GM12878 (cell line): ENCODE measurements at regions not wholly inside any gene's neighbourhood (a gene's known extent, or its start where the extent isn't known, plus 50 kb on each side); places are given as distances from the start of the nearest gene placed in this dataset.

Experiments used
- CTCF ChIP-seq, 3 experiments: IDR thresholded peaks in 2 of 3; conservative IDR thresholded peaks in 1 of 3; 2 replicates each; pipeline ENCODE4 v1.5.1; 2011; ENCODE audit warnings: low read depth in 3 of 3, low read length in 3 of 3, mild to moderate bottlenecking in 3 of 3, control low read depth in 2 of 3, moderate library complexity in 2 of 3, inconsistent platforms in 1 of 3, mixed read lengths in 1 of 3; ENCODE audit not compliant: control insufficient read depth in 2 of 3, insufficient read depth in 1 of 3; ENCODE audit errors: extremely low read depth in 1 of 3
- EP300 ChIP-seq, 2 experiments: fragments of 150-350 bp in 1 of 2; IDR thresholded peaks; 2 replicates each; pipeline ENCODE4 v1.6.1; 2011 to 2012; ENCODE audit warnings: low read depth in 2 of 2, low read length in 2 of 2, borderline replicate concordance in 1 of 2, improper control_type of control experiment in 1 of 2, inconsistent platforms in 1 of 2; ENCODE audit not compliant: control insufficient read depth in 1 of 2
- EZH2 ChIP-seq: IDR thresholded peaks from 2 replicates; pipeline ENCODE4 v1.6.1; 2012; ENCODE audit warnings: low read depth, mild to moderate bottlenecking, control low read depth, inconsistent platforms, low read length, borderline replicate concordance; ENCODE audit not compliant: control insufficient read depth
- GABPA ChIP-seq: IDR thresholded peaks from 2 replicates; pipeline ENCODE4 v1.6.1; 2014; ENCODE audit warnings: antibody characterized with exemption, low read depth, mild to moderate bottlenecking, inconsistent platforms
- HCFC1 ChIP-seq: fragments of 150-350 bp; IDR thresholded peaks from 2 replicates; pipeline ENCODE4 v1.6.1; 2014; ENCODE audit warnings: low read length
- NFIC ChIP-seq: IDR thresholded peaks from 2 replicates; pipeline ENCODE4 v1.6.1; 2012; ENCODE audit warnings: low read depth, mild to moderate bottlenecking, inconsistent platforms, low read length, moderate library complexity
- POLR2A ChIP-seq: IDR thresholded peaks from 2 replicates; pipeline ENCODE4 v1.6.1; 2011; ENCODE audit warnings: low read depth, mild to moderate bottlenecking, low read length
- POLR2AphosphoS2 ChIP-seq: IDR thresholded peaks from 2 replicates; pipeline ENCODE4 v1.6.1; 2011; ENCODE audit warnings: low read depth, mild to moderate bottlenecking, low read length, improper control_type of control experiment, moderate library complexity
- POLR2AphosphoS5 ChIP-seq: IDR thresholded peaks from 2 replicates; pipeline ENCODE4 v1.6.1; 2011; ENCODE audit warnings: mild to moderate bottlenecking, low read length, inconsistent platforms
- PRDM15 ChIP-seq: fragments of 450-650 bp; formaldehyde crosslinking; IDR thresholded peaks from 2 replicates; pipeline ENCODE4 v1.4.0; 2020; ENCODE audit warnings: mild to moderate bottlenecking, moderate library complexity
- TAF1 ChIP-seq: IDR thresholded peaks from 2 replicates; pipeline ENCODE4 v1.6.1; 2011; ENCODE audit warnings: mild to moderate bottlenecking, low read depth, low read length, borderline replicate concordance

GRCh38 chr14:61632807-61633206 lies 62.5 kb upstream of the HIF1A start:
- no peak for TF ChIP-seq NFIC
- no peak for TF ChIP-seq POLR2AphosphoS2
- TF ChIP-seq EP300 (IDR thresholded peaks at IDR 0.05; ENCODE audit: borderline replicate concordance in 1 of 2, control insufficient read depth in 1 of 2, low read depth in 2 of 2, low read length in 2 of 2), result no peak
- TF ChIP-seq POLR2AphosphoS5, result no peak
- no peak for TF ChIP-seq CTCF (IDR thresholded peaks at IDR 0.05 in 2 of 3, conservative IDR thresholded peaks at IDR 0.05 in 1 of 3; ENCODE audit: control insufficient read depth in 2 of 3, extremely low read depth in 1 of 3, insufficient read depth in 1 of 3, low read depth in 3 of 3, low read length in 3 of 3)
- TF ChIP-seq TAF1, result no peak
- TF ChIP-seq GABPA, result no peak
- no peak for TF ChIP-seq HCFC1
- no peak for TF ChIP-seq PRDM15 (CRISPR knock-in tag)
- TF ChIP-seq POLR2A, result no peak
- TF ChIP-seq EZH2, result no peak
